D721Med (cell line): ENCODE measurements at regions not wholly inside any gene's neighbourhood (a gene's known extent, or its start where the extent isn't known, plus 50 kb on each side); places are given as distances from the start of the nearest gene placed in this dataset.
A peak's percentile ranks its signal among the peaks of the same experiment; 100 is the strongest.

ENCODE experiments used
- DNase-seq: peaks from one replicate; pipeline ENCODE4 v3.0.0; 2011; ENCODE audit warnings: low spot score; ENCODE audit not compliant: insufficient read length
- FAIRE-seq: peaks from 2 replicates; lab custom pipeline; 2011; peaks lifted over from hg19 to GRCh38; lab: Jason Lieb, UNC
- CTCF ChIP-seq: IDR thresholded peaks from 2 replicates; pipeline ENCODE4 v1.5.1; 2012; ENCODE audit warnings: mild to moderate bottlenecking, control low read depth; ENCODE audit not compliant: insufficient read depth; ENCODE audit errors: missing control alignments

- FAIRE-seq (no peak), DNase-seq (no peak)
Observed at GRCh38 chr4:23630110-23630509, 259.7 kb downstream of the PPARGC1A start.

GRCh38 chr4:23629421-23629820 lies 260.4 kb downstream of the PPARGC1A start:
- no peak for FAIRE-seq
- no peak for DNase-seq
- TF ChIP-seq CTCF: no peak

More at GRCh38 chr4:23630110-23630509, 259.7 kb downstream of the PPARGC1A start:
- no peak for TF ChIP-seq CTCF

DNA sequence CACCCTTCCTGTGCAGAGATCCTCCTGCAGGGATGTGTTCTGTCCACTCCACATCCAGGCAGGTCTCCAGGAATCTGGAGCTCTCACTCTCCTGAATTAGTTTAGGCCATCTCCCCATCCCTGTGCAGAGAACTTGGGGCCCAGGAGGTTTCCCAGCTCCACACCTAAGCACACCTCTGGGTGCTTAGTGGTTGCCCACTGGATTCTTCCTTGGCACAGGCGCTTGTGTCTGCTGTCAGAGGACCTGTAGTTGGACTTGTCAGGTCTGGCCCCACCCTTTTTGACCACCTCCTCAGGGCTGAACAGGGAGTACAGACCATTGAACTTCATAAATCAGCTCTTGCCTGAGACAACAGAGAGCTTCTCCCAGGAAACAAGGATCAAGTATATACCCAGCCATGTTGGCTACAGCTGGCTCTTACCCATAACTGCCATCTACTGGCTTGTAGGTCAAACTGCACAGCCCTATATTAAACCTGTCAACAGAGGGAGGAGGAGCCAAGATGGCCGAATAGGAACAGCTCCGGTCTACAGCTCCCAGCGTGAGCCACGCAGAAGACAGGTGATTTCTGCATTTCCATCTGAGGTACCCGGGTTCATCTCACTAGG lies 275.5 kb downstream of the PPARGC1A start:
- DNase-seq (no peak), FAIRE-seq (no peak)
- peak; percentile 37 for TF ChIP-seq CTCF

- DNase-seq (no peak), FAIRE-seq (peak; percentile 60)
Observed at GRCh38 chr4:23613782-23614181, 276.1 kb downstream of the PPARGC1A start.

GRCh38 chr4:23602720-23603119 lies 287.1 kb downstream of the PPARGC1A start:
- DNase-seq (no peak), FAIRE-seq (no peak)
- no peak for TF ChIP-seq CTCF

More at GRCh38 chr4:23613782-23614181, 276.1 kb downstream of the PPARGC1A start:
- TF ChIP-seq CTCF: no peak

DNA sequence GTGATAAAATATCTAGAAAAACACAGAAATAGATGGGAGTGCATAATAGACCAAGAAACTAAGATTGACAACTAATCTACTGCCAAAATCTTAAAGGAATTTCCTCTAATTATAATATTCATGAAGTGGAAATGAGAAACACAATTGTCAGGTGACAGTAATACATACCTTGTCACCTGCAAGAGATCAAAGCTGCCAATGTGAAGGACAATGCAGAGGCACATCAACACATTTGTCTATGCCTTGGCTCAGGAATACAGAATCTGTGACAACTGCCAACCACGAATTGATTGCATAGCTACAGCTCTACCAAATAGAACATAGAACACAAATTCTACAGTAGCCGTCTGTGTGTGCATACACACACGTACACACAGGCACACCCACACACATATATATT lies 295.7 kb downstream of the PPARGC1A start:
- no peak for TF ChIP-seq CTCF
- DNase-seq (no peak), FAIRE-seq (no peak)

DNA sequence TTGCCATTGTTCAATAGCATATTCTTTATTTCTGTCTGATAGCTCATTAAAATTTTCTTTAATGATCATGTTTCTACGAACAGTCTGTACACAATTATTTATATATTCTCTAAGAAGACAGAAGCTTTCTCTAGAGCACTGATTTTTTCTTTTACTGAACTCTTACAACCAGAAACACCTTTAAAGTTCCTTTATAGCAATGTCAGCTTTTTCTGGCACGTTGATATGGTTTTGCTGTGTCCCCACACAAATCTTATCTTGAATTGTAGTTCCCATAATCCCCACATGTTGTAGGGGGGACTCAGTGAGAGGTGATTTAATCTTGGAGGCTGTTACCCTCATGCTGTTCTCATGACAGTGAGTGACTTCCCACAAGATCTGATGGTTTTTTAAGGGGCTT lies 299.4 kb downstream of the PPARGC1A start:
- DNase-seq (no peak), FAIRE-seq (no peak)
- no peak for TF ChIP-seq CTCF
